ENCODE measurements at regions not wholly inside any gene's neighbourhood (a gene's known extent, or its start where the extent isn't known, plus 50 kb on each side); places are given as distances from the start of the nearest gene placed in this dataset.

- H3F3A ChIP-seq (ENCODE audit: low read depth): no peaks in the 10 kb centered on the region
- no peaks in the 10 kb centered on the region for H3K36me3 ChIP-seq (ENCODE audit: insufficient read depth, low read length)
- H3K4me3 ChIP-seq (ENCODE audit: low read length, poor library complexity, severe bottlenecking): no peak overlapping the region
- H3K4me1 ChIP-seq (ENCODE audit: insufficient read depth, low read length, poor library complexity, severe bottlenecking): peaks cover 15% of the 10 kb centered on the region
- no peaks in the 10 kb centered on the region for H3K9me3 ChIP-seq (ENCODE audit: insufficient read depth, low read depth, low read length)
- H3K4me2 ChIP-seq (ENCODE audit: low read depth, low read length, poor library complexity, severe bottlenecking): no peak overlapping the region
- H3K9ac ChIP-seq (ENCODE audit: low read depth, low read length, poor library complexity, severe bottlenecking): no peak overlapping the region
- H3K9me2 ChIP-seq (replicated peaks; ENCODE audit: low read depth, low read length): no peaks in the 10 kb centered on the region
- TF ChIP-seq EZH2phosphoT487 (IDR thresholded peaks at IDR 0.05; ENCODE audit: borderline replicate concordance): no peak
- no peak for TF ChIP-seq CTCF (conservative IDR thresholded peaks at IDR 0.05; ENCODE audit: low read length)
- H2AFZ ChIP-seq (ENCODE audit: low read length): no peak overlapping the region
- H3K79me2 ChIP-seq (ENCODE audit: insufficient read depth, low read length): no peaks in the 10 kb centered on the region
- no peaks in the 10 kb centered on the region for H3K27me3 ChIP-seq (ENCODE audit: insufficient read depth, low read length, poor library complexity, severe bottlenecking)
- no peaks in the 10 kb centered on the region for H4K20me1 ChIP-seq (ENCODE audit: insufficient read depth, low read length, poor library complexity, severe bottlenecking)
Measured at GRCh38 chr4:165604181-165604580, 225.4 kb downstream of the CPE start.

GRCh38 chr4:165605811-165606210, 227.0 kb downstream of the CPE start:
- no peaks in the 10 kb centered on the region for H4K20me1 ChIP-seq (ENCODE audit: insufficient read depth, low read length, poor library complexity, severe bottlenecking)
- no peak overlapping the region for H3K4me3 ChIP-seq (ENCODE audit: low read length, poor library complexity, severe bottlenecking)
- H3K27me3 ChIP-seq (ENCODE audit: insufficient read depth, low read length, poor library complexity, severe bottlenecking): no peaks in the 10 kb centered on the region
- no peak overlapping the region for H3K9ac ChIP-seq (ENCODE audit: low read depth, low read length, poor library complexity, severe bottlenecking)
- H3K9me2 ChIP-seq (replicated peaks; ENCODE audit: low read depth, low read length): no peaks in the 10 kb centered on the region
- no peak overlapping the region for H3K4me2 ChIP-seq (ENCODE audit: low read depth, low read length, poor library complexity, severe bottlenecking)
- H3K36me3 ChIP-seq (ENCODE audit: insufficient read depth, low read length): no peaks in the 10 kb centered on the region
- H3K79me2 ChIP-seq (ENCODE audit: insufficient read depth, low read length): no peaks in the 10 kb centered on the region
- no peak overlapping the region for H2AFZ ChIP-seq (ENCODE audit: low read length)
- TF ChIP-seq EZH2phosphoT487 (IDR thresholded peaks at IDR 0.05; ENCODE audit: borderline replicate concordance) (no peak), CTCF (conservative IDR thresholded peaks at IDR 0.05; ENCODE audit: low read length) (no peak)
- H3K9me3 ChIP-seq (ENCODE audit: insufficient read depth, low read depth, low read length): no peaks in the 10 kb centered on the region
- H3K4me1 ChIP-seq (ENCODE audit: insufficient read depth, low read length, poor library complexity, severe bottlenecking): peaks cover 20% of the 10 kb centered on the region
- no peaks in the 10 kb centered on the region for H3F3A ChIP-seq (ENCODE audit: low read depth)

- Histone ChIP-seq H4K20me1 (ENCODE audit: insufficient read depth, low read length, poor library complexity, severe bottlenecking) (no peaks in the 10 kb centered on the region), H3K4me3 (ENCODE audit: low read length, poor library complexity, severe bottlenecking) (no peak overlapping the region), H3K27me3 (ENCODE audit: insufficient read depth, low read length, poor library complexity, severe bottlenecking) (no peaks in the 10 kb centered on the region), H3K79me2 (ENCODE audit: insufficient read depth, low read length) (no peaks in the 10 kb centered on the region), H3K4me1 (ENCODE audit: insufficient read depth, low read length, poor library complexity, severe bottlenecking) (peaks cover 18% of the 10 kb centered on the region), H3K9ac (ENCODE audit: low read depth, low read length, poor library complexity, severe bottlenecking) (no peak overlapping the region), H2AFZ (ENCODE audit: low read length) (no peak overlapping the region), H3K36me3 (ENCODE audit: insufficient read depth, low read length) (no peaks in the 10 kb centered on the region), H3F3A (ENCODE audit: low read depth) (no peaks in the 10 kb centered on the region), H3K4me2 (ENCODE audit: low read depth, low read length, poor library complexity, severe bottlenecking) (no peak overlapping the region), H3K9me2 (replicated peaks; ENCODE audit: low read depth, low read length) (no peaks in the 10 kb centered on the region), H3K9me3 (ENCODE audit: insufficient read depth, low read depth, low read length) (no peaks in the 10 kb centered on the region)
- TF ChIP-seq EZH2phosphoT487 (IDR thresholded peaks at IDR 0.05; ENCODE audit: borderline replicate concordance): no peak
- no peak for TF ChIP-seq CTCF (conservative IDR thresholded peaks at IDR 0.05; ENCODE audit: low read length)
Measured at GRCh38 chr4:165606465-165607205, 227.8 kb downstream of the CPE start.
